HG02759 (cell line): ENCODE measurements at regions not wholly inside any gene's neighbourhood (a gene's known extent, or its start where the extent isn't known, plus 50 kb on each side); places are given as distances from the start of the nearest gene placed in this dataset.
A peak's percentile ranks its signal among the peaks of the same experiment; 100 is the strongest.

Experiments used
- ATAC-seq: cut with Tn5 transposase; IDR thresholded peaks from one replicate; pipeline ENCODE4 v1.9.1; 2021; ENCODE audit warnings: mild to moderate bottlenecking, moderate library complexity; ENCODE audit not compliant: unreplicated experiment

DNA sequence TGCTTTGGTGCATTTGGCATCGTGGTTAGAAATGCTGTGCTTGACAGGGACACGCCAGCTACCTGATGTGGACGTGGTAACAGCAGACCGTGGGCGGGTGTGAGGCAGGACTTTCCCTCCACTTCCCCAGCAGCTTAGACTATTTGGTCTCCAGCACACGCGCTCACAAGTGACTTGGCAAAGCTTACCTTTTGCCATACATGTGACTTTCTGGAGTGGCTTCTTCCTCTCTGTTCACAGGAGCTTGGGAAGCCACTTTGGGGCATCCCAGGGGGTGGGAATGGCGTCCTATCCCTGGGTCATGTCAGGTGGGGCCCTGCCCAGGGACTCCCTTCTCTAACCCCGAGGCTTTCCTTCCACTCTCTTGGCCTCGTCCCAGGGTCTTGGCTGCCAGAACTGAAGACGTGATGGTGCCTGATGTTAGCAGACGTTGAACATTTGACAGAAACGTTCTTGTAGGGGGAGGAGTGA, 228.7 kb upstream of the KLF6 start:
- peak; percentile 69 for ATAC-seq

DNA sequence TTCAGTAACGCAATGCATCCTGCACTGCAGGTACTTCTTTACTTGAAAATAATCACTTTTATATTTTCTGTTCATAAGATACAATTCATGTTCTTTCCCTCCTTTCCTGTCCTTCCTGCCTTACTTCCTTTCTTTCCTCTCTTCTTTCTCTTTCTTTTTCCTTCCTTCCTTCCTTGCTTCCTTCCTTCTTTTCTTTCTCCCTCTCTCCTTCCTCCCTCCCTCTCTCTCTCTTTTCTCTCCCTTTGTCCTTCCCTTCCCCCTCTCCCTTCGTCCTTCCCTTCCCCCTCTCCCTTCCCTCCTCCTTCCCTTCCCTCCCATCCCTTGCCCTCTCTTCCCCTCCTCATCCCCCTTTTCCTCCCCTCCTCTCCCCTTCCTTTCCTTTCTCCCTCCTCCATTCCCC, 227.8 kb upstream of the KLF6 start:
- no peak for ATAC-seq

DNA sequence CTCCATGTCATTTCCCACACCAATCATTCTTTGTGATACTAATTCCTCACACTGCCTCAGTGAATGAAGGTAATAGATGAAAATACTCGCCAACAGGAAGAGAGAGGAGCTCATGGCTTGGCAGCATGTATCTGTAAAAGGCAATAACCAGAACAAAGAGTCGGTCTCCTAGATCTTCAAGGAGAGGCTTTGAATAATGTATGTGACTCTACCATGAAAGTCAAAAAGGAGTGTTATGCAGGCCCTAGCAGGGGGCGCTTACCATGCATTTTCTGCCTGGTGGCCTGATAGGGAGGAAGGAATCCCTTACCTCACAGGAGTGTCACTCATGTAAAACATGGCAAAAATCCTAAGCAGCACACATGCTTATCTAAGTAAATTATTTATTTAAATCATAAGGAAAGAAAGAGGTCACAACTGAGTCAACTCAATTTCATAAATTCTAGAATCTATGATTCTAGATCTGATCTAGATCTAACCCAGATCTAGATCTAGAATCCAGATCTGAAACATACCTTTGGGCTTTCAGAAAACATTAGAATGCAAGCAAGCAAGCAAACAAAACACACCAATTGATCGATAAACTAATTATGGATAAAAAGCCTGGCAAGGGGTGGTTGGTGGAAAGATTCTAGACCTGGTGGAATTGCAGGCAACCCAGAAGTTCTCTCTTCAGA, 226.3 kb upstream of the KLF6 start:
- ATAC-seq, result no peak

DNA sequence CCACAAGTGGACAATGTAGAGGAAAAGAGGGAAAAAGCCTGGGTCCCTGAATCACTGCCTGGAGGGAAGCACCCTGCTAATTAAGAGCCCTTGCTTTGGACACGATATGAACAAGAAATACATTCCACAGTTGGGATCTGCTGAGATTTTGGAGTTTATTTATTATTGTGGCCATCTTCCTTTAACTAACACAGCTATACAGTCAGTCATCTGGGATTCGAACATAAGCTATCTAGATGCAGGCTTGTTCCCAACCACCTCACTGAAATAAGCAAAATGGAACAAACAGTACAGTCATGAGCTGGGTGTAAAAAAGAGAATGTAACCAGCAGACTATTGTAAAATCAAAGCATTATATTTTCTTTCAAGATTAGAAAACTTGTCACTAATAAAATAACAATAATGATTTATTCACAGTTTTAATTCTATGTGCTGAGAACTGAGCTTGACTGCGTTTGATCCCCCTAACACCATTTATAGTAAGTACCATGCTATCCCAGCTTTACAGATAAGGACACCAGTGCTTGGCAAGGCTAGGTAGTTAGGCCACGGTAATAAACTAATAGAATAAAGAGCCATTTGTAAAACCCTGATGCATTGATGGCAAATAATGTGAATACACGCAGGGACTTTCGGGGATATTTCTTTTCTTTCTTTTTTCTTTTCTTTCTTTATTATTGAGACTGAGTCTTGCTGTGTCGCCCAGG, 223.8 kb upstream of the KLF6 start:
- ATAC-seq, result no peak

DNA sequence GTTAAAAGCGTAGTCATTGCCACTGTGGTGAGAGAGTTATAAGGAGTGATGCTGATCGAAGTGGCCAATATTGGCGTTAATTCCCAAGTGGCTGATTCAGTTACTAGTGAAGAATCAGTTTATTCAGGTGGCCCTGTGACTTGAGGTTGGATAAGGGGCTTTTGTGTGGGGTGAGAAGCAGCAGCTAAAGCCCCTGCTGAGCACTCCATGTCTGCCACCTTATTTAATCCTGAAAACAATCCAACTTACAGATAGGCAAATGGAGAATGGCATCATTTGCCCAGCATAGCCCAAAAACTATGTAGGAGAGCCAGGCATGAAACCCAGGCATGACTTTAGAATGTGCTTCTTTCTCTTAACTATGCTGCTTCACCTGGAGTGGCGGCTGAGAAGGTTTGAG, 222.8 kb upstream of the KLF6 start:
- no peak for ATAC-seq

DNA sequence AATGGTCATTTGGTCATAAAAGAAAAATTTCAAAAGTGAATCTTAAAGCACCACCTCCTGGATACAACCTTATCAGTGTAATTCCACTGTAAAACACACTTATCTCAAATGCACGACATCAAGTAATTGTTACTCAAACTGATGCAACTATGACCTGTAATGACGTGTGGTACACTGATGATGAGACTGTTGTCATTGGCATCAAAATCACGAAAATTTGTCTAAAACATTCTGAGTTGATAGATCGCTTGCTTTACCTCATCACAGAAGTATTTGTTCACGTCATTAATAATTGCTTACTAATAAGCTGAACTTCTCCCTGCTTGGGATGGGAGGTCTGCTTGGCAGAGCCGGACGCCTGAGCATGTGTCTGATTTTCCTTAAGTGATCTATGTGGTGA, 221.8 kb upstream of the KLF6 start:
- no peak for ATAC-seq

DNA sequence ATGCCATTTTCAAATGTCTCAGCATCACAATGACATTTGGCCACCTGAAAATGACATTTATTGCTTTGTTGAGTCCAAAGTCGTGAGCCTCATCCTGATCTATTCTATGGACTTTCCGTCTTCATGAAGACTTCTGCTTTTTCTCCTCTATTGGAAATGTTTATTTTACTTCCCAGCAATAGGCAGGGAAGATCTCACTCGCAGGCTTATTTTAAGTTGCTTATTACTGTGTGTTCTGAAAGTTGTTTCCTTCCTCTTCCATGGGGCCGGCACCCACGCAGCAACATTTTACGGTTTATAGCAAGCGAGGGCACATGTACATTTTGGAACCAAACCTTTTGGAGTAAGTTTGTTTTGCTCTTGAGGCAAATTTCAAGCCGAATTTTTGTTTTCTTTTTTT, 221.0 kb upstream of the KLF6 start:
- no peak for ATAC-seq

DNA sequence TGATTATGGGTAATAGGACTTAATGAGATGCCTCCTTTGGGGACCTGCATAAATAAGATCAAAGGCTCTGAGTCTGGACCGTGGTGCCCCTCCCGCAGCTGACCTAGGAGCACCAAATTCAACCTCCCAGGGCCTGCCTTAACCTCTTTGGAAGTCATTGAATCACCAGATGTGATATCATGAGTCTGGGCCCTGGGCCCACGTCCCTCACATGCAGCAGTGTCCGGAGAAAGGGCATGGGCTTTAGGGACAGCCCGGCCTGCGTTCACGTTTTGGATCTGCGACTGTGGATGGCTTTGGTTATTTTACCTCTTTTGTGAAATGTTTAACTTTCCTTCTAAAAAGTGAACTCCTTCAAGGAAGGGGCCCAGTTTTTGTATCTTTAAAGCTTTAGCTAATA, 220.0 kb upstream of the KLF6 start:
- ATAC-seq, result no peak

DNA sequence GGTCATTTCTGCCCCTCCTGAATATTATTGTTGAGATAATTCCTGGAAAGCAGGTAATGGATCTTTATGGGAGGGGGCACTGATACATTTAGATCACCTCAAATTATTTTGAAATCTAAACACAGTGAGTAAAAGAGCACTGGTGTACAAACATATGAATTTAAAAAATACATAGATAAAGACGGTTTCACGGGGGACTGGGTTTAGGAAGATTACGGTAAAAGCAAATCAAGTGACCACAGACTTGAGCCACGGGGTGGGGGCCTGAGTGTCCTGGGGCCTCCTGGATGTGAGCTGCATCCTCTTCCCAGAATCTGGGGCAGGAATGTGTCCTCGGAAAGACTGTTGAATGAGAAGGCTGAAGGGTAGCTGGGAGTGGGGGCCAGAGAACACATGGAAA, 219.1 kb upstream of the KLF6 start:
- ATAC-seq, result no peak

DNA sequence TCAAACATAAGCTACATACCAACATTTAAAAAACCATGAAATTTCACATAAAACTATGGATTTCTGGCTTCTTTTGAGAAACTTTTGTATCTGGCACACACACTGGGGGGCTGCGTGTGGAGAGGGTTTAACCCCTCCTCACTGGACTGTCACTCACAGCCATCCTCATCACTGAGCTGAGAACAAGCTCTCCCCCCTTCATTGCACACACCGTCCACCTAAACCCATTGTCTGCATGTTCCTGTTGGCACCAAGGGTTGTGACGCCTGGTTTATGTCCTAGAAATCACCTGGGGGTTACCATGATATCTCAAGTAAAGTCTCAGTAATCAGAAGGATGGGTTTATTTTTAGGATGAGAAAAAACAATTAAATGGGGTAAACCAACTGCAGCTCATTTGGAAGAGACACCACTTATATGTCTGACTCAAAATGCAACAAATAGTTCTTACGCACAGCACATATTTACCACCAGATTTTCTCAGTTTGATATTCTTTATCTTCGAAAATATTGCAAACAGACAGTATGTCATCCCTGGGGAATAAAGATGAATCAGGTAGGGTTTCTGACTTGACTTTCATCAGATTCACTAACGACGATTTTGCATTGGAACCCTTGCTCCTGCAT, 218.5 kb upstream of the KLF6 start:
- ATAC-seq, result no peak

DNA sequence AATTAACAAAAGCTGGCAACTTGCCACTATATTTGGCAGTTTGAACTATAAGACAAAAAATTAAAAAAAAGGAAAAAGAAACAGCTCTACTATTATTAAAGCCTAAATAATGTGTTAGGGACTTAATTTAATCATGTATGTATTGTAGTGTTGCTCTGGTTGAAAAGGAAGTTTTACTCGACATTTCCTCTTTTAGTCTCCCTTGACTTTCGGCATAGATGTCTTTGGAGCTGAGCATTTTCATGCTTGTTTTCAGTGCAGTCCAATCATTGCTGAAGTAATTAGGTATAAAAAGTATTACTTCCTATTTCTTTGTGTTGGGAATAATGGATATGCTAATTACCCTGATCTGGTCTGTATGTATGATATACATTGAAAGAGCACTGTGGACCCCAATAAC, 216.8 kb upstream of the KLF6 start:
- no peak for ATAC-seq

DNA sequence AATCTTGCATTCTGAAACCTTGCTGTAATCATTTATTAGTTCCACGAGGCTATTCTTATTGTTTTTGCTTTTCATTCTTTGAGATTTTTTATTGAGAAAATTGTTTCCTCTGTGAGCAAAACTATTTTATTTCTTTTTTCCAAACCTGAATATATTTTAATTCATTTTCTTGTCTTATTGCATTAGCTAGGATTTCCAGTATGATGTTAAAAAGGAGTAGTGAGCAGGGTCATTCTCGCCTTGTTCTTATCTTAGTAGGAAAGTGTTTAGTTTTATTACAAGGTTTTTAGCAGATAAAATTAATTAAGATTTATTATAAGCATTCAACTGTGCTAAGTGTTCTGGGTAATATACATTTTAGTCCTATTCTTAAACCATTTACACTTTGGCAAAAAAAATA, 214.6 kb upstream of the KLF6 start:
- ATAC-seq, result no peak

DNA sequence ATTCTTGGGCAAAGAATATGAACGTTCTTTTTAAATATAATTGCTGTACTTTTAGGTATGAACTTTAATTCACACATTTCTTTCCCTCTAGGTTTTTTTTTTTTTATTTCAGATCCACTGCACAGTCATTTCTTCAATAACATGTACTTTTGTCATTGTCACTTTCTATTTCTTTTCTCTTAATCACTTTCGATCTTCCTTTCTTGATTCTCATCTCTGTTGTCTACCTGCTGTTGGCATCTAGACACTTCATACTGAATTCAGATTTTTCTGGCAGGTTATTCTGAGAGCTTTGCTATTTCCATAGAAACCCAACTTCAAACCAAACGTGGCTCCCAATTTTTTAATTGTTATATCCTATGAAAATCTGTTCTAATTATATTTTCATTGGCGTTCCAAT, 211.7 kb upstream of the KLF6 start:
- no peak for ATAC-seq

DNA sequence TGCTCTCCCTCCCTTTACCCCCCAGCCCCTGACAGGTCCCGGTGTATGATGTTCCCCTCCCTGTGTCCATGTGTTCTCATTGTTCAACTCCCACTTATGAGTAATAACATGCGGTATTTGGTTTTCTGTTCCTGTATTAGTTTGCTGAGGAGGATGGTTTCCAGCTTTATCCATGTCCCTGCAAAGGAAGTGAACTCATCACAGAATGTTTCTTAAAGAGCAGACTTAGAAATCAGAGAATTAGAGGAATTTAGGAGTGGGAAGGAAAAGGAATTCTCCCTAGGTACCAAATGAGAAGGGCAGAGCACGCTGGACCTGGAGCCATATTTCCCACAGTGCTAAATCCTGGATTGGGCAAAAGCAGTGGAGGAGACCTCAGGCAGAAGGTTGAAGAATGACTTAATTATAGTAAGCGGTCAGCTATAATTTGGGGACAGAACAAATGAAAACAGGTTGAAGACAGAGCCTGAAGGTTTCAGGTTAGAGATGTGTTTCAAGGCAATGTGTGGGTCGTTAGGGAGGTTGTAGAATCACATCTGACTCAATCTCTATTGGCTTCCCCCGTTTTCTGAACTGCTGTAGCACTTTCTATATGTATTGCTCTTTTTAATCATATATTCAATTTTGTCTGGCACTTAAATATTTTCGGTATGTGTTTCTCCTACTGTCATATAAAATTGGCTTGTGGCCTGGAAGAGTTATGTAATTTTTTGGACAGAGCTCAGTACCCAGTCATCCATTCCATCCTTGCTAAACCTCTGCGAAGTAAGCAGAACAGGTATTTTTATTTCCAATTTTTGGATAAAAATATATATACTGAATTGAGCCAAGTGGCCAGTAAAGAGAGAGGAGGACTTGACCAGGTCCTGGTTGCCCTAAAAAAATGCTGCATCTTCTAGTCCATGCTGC, 210.5 kb upstream of the KLF6 start:
- ATAC-seq, result no peak

DNA sequence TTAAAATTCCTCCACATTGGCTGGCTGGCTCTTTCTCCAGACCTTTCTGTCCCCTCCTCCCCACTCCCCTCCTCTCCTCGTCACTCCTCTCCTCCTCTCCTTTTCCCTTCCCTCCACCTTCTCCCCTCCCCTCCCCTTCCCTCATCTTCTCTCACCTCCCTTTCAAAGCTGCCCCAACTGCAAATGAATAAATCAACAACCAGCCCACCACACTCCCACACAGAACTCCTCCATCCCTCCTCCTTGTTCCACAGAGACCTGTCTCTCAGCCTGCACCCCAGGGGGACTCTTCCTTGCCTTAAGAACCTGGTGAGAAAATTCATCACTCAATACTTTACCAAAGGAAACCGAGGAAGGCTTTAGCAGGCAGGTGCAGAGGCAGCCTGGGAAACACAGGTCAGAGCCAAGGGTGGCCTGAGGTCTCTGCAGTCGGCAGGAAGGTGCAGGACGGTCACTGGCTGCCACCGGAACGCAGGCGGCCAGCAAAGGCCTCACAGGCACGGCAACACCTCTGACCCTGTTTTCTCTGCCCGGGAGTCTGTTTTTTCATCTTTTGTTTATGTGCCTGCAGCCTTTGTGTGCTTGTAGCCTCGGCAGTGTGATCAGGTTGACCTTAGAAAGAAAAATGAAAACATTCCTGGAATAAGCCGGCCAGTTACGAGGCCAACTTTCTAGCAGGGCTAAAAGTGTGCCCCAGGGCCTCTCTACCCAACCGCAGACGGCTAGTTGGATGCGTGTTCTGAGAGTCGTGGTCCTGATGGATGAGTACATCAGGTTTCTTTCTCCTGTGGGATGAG, 207.6 kb upstream of the KLF6 start:
- no peak for ATAC-seq

DNA sequence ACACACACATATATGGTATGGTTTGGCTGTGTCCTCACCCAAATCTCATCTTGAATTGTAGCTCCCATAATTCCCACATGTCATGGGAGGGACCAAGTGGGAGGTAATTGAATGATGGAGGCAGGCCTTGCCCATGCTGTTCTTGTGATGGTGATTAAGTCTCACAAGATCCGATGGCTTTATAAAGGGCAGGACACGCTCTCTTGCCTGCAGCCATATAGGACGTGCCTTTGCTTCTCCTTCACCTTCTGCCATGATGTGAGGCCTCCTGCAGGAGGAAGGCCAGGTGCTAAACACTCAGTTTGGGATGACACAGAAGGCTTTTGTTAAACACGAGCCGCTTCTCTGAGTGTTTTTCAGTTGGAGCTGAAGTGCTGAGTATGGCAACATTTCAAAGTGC, 205.3 kb upstream of the KLF6 start:
- no peak for ATAC-seq

DNA sequence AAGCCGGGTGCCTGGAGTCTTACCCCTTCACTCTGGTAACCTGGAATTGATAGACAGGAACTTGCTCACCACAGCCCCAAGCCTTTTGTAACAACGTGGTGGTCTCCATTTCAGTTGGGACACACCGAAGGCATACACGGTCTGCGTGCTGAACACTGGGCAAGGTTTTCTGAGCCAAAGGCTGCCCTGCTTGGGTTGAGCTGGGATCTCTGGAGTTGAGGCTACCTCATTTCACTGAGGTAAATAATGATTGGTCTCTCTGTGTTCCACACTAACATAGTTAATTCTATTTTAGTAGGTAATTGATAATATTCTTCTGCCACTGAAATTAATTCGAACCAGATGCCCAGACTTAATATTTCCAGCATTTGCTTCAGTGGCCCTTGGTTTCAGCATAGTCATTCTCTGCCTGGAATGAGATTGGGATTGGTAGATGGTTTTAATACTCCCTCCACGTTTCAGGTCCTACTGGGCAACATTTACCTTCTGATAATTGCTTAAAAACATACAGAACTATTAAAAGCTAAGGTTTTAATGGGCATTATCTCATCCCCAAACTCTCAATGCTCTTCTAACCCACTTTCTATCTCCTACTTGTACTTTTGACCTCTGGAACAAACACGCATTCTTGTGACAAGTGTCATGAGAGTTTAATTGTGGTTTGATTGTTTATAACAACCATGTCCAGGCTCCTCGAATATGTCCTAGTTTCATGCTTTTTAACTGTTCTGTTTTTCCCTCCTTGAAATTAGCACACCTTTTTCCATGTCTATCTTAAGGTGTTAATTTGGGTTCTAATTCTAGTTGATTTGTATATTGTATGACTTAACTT, 202.3 kb upstream of the KLF6 start:
- no peak for ATAC-seq

DNA sequence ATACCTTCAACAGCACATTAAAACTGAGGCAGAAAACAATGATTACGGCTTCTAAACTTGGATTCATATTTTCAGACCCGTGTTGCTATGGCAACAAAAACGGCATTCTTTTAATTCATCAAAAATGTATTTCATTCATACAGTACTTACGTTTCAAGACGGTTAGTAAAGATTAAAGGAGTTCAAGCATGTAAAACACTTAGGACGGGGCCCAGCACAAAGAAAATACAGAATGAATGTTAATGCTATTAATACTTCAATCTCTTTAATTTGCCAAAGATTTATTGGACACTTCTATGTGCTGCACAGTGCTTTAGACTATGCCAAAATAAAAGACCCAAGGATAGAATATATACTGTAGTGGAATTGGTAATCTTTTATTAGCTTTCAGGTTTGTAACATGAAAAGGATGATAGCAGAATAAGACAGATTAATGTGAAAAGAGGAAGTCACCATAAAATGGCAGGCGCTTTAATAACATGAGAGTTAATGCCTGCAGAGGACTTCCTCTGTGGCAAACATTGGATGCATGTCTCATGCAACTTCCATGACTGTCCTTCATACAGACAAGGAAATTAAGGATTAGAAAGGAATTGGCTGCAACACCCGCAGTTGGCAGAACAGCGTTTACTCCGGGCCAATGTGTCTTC, 201.6 kb upstream of the KLF6 start:
- ATAC-seq, result no peak
